IMR-90 (cell line): ENCODE measurements at regions not wholly inside any gene's neighbourhood (a gene's known extent, or its start where the extent isn't known, plus 50 kb on each side); places are given as distances from the start of the nearest gene placed in this dataset.

Source experiments
- BHLHE40 ChIP-seq: fragments of 150-350 bp; IDR thresholded peaks from 2 replicates; pipeline ENCODE4 v1.6.1; 2016; ENCODE audit warnings: mild to moderate bottlenecking, low read depth, low read length
- CHD1 ChIP-seq: IDR thresholded peaks from 2 replicates; pipeline ENCODE4 v1.6.1; 2012; ENCODE audit warnings: low read depth, low read length, improper control_type of control experiment
- NFE2L2 ChIP-seq: fragments of 150-350 bp; IDR thresholded peaks from 2 replicates; pipeline ENCODE4 v1.6.1; 2016; ENCODE audit warnings: low read depth, mild to moderate bottlenecking, low read length
- POLR2A ChIP-seq: IDR thresholded peaks from 2 replicates; pipeline ENCODE4 v1.6.1; 2012; ENCODE audit warnings: mild to moderate bottlenecking, low read depth, low read length
- RAD21 ChIP-seq: IDR thresholded peaks from 2 replicates; pipeline ENCODE4 v1.6.1; 2012; ENCODE audit warnings: low read length, improper control_type of control experiment
- RCOR1 ChIP-seq: IDR thresholded peaks from 2 replicates; pipeline ENCODE4 v1.6.1; 2012; ENCODE audit warnings: mild to moderate bottlenecking, low read length, improper control_type of control experiment; ENCODE audit not compliant: insufficient replicate concordance
- RFX5 ChIP-seq: IDR thresholded peaks from 2 replicates; pipeline ENCODE4 v1.8.0; 2012; ENCODE audit warnings: low read depth, mild to moderate bottlenecking, low read length, moderate library complexity
- SMC3 ChIP-seq: fragments of 150-350 bp; IDR thresholded peaks from 2 replicates; pipeline ENCODE4 v1.6.1; 2016; ENCODE audit warnings: low read depth, mild to moderate bottlenecking, antibody characterized with exemption, low read length, moderate library complexity
- TF ChIP-seq, protein P1 (sequence below): conservative IDR thresholded peaks from 2 replicates; pipeline ENCODE4 v1.5.1; 2012; ENCODE audit warnings: mild to moderate bottlenecking, low read depth, low read length, improper control_type of control experiment
- TF ChIP-seq, protein P2 (sequence below): fragments of 150-350 bp; IDR thresholded peaks from 2 replicates; pipeline ENCODE4 v1.6.1; 2016; ENCODE audit warnings: low read depth, mild to moderate bottlenecking, low read length, moderate library complexity, borderline replicate concordance

DNA sequence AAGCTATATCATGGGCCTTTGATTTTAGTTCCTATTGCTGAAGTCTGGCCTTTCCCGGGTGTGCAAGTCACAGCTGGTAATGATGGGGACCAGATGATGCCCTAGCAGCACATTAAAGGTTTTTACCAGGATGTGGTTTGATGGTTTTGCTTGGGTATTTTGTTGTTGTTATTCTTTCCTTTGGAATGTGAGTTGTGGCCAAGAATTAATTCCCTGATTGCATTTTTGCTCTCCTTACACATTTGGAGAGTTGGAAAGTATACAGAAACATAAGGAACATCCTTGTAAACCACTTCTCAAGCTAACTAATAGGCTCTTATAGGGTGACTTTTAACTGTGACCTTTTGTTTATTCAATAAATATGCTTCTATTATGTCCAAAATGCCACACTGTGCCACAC is 154.1 kb upstream of the MMADHC start:
- TF ChIP-seq, protein P1, sequence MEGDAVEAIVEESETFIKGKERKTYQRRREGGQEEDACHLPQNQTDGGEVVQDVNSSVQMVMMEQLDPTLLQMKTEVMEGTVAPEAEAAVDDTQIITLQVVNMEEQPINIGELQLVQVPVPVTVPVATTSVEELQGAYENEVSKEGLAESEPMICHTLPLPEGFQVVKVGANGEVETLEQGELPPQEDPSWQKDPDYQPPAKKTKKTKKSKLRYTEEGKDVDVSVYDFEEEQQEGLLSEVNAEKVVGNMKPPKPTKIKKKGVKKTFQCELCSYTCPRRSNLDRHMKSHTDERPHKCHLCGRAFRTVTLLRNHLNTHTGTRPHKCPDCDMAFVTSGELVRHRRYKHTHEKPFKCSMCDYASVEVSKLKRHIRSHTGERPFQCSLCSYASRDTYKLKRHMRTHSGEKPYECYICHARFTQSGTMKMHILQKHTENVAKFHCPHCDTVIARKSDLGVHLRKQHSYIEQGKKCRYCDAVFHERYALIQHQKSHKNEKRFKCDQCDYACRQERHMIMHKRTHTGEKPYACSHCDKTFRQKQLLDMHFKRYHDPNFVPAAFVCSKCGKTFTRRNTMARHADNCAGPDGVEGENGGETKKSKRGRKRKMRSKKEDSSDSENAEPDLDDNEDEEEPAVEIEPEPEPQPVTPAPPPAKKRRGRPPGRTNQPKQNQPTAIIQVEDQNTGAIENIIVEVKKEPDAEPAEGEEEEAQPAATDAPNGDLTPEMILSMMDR, result no peak
- TF ChIP-seq, protein P2, sequence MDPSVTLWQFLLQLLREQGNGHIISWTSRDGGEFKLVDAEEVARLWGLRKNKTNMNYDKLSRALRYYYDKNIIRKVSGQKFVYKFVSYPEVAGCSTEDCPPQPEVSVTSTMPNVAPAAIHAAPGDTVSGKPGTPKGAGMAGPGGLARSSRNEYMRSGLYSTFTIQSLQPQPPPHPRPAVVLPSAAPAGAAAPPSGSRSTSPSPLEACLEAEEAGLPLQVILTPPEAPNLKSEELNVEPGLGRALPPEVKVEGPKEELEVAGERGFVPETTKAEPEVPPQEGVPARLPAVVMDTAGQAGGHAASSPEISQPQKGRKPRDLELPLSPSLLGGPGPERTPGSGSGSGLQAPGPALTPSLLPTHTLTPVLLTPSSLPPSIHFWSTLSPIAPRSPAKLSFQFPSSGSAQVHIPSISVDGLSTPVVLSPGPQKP, result no peak
- no peak for TF ChIP-seq POLR2A
- TF ChIP-seq SMC3, result no peak
- TF ChIP-seq BHLHE40, result no peak; the same call in 1 of the 2 replicates
- TF ChIP-seq CHD1, result no peak
- TF ChIP-seq RFX5, result no peak
- no peak for TF ChIP-seq NFE2L2
- TF ChIP-seq RCOR1, result no peak
- TF ChIP-seq RAD21, result no peak
